ENCODE measurements at regions not wholly inside any gene's neighbourhood (a gene's known extent, or its start where the extent isn't known, plus 50 kb on each side); places are given as distances from the start of the nearest gene placed in this dataset.

DNA sequence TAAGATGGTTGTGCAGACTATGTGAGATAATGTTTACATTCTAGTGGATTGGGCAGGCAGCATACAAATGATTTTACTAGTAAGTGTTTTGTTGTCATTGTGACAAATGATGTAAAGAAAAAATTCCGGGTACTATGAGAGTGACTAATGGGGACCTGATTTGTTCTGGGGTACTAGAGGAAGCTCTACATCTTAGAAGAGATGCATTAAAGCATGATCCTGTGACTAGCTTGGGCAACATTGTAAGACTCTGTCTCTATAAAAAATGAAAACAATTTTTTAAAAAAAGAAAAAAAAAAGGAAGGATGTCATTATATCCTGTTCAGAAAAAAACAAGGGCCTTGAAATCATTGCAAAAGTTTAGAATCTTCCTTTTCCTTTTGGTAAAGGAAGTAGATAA is 58.1 kb upstream of the MYRIP start:
- H3K27ac ChIP-seq (ENCODE audit: low read depth, low read length): no peak overlapping the region
- no peaks in the 10 kb centered on the region for H3K79me2 ChIP-seq (ENCODE audit: insufficient read depth, low read length)
- no peaks in the 10 kb centered on the region for H3K4me1 ChIP-seq (ENCODE audit: insufficient read depth, low read length)
- Mint-ChIP-seq H3K4me1 (ENCODE audit: low read depth, unreplicated experiment) (peaks cover 6% of the 10 kb centered on the region), H3K36me3 (ENCODE audit: low read depth, unreplicated experiment) (no peaks in the 10 kb centered on the region), H3K4me3 (ENCODE audit: unreplicated experiment) (no peak overlapping the region), H3K27ac (ENCODE audit: unreplicated experiment) (no peak overlapping the region), H3K9me3 (ENCODE audit: unreplicated experiment) (no peaks in the 10 kb centered on the region), H3K27me3 (ENCODE audit: low read depth, unreplicated experiment) (peaks cover 2% of the 10 kb centered on the region)
- FAIRE-seq (no peak), DNase-seq (ENCODE audit: low read depth) (no peak)
- no peak overlapping the region for H3K9ac ChIP-seq (ENCODE audit: low read length)
- H3K4me2 ChIP-seq (ENCODE audit: low read length): no peak overlapping the region
- H3K9me3 ChIP-seq (ENCODE audit: insufficient read depth, low read depth, low read length): no peaks in the 10 kb centered on the region
- H2AFZ ChIP-seq (ENCODE audit: low read depth, low read length): no peak overlapping the region
- H3K4me3 ChIP-seq (ENCODE audit: insufficient read depth, low read depth, low read length): no peak overlapping the region
- H3K36me3 ChIP-seq (ENCODE audit: insufficient read depth, low read length): no peaks in the 10 kb centered on the region
- H4K20me1 ChIP-seq (ENCODE audit: insufficient read depth, low read length): no peaks in the 10 kb centered on the region
- TF ChIP-seq, protein P1, sequence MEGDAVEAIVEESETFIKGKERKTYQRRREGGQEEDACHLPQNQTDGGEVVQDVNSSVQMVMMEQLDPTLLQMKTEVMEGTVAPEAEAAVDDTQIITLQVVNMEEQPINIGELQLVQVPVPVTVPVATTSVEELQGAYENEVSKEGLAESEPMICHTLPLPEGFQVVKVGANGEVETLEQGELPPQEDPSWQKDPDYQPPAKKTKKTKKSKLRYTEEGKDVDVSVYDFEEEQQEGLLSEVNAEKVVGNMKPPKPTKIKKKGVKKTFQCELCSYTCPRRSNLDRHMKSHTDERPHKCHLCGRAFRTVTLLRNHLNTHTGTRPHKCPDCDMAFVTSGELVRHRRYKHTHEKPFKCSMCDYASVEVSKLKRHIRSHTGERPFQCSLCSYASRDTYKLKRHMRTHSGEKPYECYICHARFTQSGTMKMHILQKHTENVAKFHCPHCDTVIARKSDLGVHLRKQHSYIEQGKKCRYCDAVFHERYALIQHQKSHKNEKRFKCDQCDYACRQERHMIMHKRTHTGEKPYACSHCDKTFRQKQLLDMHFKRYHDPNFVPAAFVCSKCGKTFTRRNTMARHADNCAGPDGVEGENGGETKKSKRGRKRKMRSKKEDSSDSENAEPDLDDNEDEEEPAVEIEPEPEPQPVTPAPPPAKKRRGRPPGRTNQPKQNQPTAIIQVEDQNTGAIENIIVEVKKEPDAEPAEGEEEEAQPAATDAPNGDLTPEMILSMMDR (IDR thresholded peaks at IDR 0.05; ENCODE audit: insufficient read depth, low read depth, low read length): no peak
- no peak for TF ChIP-seq EZH2 (IDR thresholded peaks at IDR 0.05; ENCODE audit: insufficient read depth, low read length)
- H3K27me3 ChIP-seq (ENCODE audit: insufficient read depth, low read length): no peaks in the 10 kb centered on the region

DNA sequence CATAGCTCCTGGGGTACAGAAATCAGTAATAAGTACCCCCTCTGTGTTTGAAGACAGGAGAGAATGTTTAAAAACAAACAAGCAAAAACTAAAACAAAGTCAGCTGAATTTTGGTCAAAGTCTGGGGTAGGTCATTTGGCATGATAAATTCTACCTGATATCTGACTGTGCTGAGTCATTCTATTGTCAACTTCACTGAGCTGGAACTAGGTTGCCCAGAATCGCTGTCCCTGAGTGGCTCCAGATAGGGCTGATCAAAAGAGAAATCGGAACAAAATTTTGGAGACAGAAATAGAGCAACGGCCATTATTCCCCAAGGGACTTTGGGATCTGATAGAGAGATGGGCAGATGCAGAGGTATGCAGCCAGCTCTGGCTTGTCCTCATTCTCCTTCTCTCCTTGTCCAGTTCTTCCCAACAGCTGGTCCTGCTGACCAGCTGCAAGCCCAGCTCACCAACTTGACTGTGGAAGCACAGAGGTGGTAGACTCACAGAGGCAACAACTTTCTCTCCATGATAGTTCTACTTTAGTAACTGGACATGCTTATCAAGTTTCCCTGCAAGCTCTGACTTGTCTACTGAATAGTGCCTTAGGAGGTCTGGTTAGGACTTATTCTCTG is 57.3 kb upstream of the MYRIP start:
- DNase-seq (ENCODE audit: low read depth) (no peak), FAIRE-seq (no peak)
- Histone ChIP-seq H4K20me1 (ENCODE audit: insufficient read depth, low read length) (no peaks in the 10 kb centered on the region), H3K4me1 (ENCODE audit: insufficient read depth, low read length) (no peaks in the 10 kb centered on the region), H3K27ac (ENCODE audit: low read depth, low read length) (no peak overlapping the region), H3K36me3 (ENCODE audit: insufficient read depth, low read length) (no peaks in the 10 kb centered on the region), H3K27me3 (ENCODE audit: insufficient read depth, low read length) (no peaks in the 10 kb centered on the region), H3K9me3 (ENCODE audit: insufficient read depth, low read depth, low read length) (no peaks in the 10 kb centered on the region), H2AFZ (ENCODE audit: low read depth, low read length) (no peak overlapping the region), H3K9ac (ENCODE audit: low read length) (no peak overlapping the region), H3K4me2 (ENCODE audit: low read length) (no peak overlapping the region), H3K79me2 (ENCODE audit: insufficient read depth, low read length) (no peaks in the 10 kb centered on the region), H3K4me3 (ENCODE audit: insufficient read depth, low read depth, low read length) (no peak overlapping the region)
- H3K4me1 Mint-ChIP-seq (ENCODE audit: low read depth, unreplicated experiment): peaks cover 6% of the 10 kb centered on the region
- peaks cover 2% of the 10 kb centered on the region for H3K27me3 Mint-ChIP-seq (ENCODE audit: low read depth, unreplicated experiment)
- H3K36me3 Mint-ChIP-seq (ENCODE audit: low read depth, unreplicated experiment): no peaks in the 10 kb centered on the region
- H3K9me3 Mint-ChIP-seq (ENCODE audit: unreplicated experiment): no peaks in the 10 kb centered on the region
- H3K4me3 Mint-ChIP-seq (ENCODE audit: unreplicated experiment): no peak overlapping the region
- no peak overlapping the region for H3K27ac Mint-ChIP-seq (ENCODE audit: unreplicated experiment)
- TF ChIP-seq, protein P1 (IDR thresholded peaks at IDR 0.05; ENCODE audit: insufficient read depth, low read depth, low read length): no peak
- TF ChIP-seq EZH2 (IDR thresholded peaks at IDR 0.05; ENCODE audit: insufficient read depth, low read length): no peak

DNA sequence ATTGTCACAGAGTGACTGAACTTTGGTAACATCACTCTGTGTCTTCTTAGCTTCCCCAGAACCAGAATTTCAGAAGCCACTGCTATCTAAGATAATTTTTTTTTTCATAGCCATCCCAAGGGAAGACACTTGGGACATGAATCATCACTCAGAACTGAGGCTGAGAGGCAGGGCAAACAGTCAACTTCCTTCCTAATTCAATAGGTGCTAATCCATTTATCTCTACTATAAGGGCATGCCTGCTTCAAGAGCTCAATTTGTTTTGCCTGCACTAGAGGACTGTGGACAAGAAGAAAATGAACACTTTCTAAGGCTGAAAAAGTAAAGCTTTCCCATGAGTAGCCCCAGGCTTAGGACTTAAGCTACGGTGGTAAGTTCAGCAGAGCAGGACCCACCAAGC is 56.7 kb upstream of the MYRIP start:
- Histone ChIP-seq H2AFZ (ENCODE audit: low read depth, low read length) (no peak overlapping the region), H3K4me1 (ENCODE audit: insufficient read depth, low read length) (no peaks in the 10 kb centered on the region), H3K9ac (ENCODE audit: low read length) (no peak overlapping the region), H3K4me3 (ENCODE audit: insufficient read depth, low read depth, low read length) (no peak overlapping the region), H3K4me2 (ENCODE audit: low read length) (no peak overlapping the region), H3K27me3 (ENCODE audit: insufficient read depth, low read length) (no peaks in the 10 kb centered on the region), H3K9me3 (ENCODE audit: insufficient read depth, low read depth, low read length) (no peaks in the 10 kb centered on the region), H3K27ac (ENCODE audit: low read depth, low read length) (no peak overlapping the region), H3K79me2 (ENCODE audit: insufficient read depth, low read length) (no peaks in the 10 kb centered on the region), H3K36me3 (ENCODE audit: insufficient read depth, low read length) (no peaks in the 10 kb centered on the region), H4K20me1 (ENCODE audit: insufficient read depth, low read length) (no peaks in the 10 kb centered on the region)
- Mint-ChIP-seq H3K27me3 (ENCODE audit: low read depth, unreplicated experiment) (peaks cover 2% of the 10 kb centered on the region), H3K4me1 (ENCODE audit: low read depth, unreplicated experiment) (peaks cover 6% of the 10 kb centered on the region), H3K27ac (ENCODE audit: unreplicated experiment) (no peak overlapping the region), H3K36me3 (ENCODE audit: low read depth, unreplicated experiment) (no peaks in the 10 kb centered on the region), H3K4me3 (ENCODE audit: unreplicated experiment) (no peak overlapping the region), H3K9me3 (ENCODE audit: unreplicated experiment) (no peaks in the 10 kb centered on the region)
- DNase-seq (ENCODE audit: low read depth): no peak
- TF ChIP-seq, protein P1 (IDR thresholded peaks at IDR 0.05; ENCODE audit: insufficient read depth, low read depth, low read length): no peak
- no peak for FAIRE-seq

All from astrocyte (in vitro differentiated cells and primary cell).